OCI-LY7 (cell line): ENCODE measurements at regions not wholly inside any gene's neighbourhood (a gene's known extent, or its start where the extent isn't known, plus 50 kb on each side); places are given as distances from the start of the nearest gene placed in this dataset.

Source experiments
- EZH2phosphoT487 ChIP-seq: fragments of 200-600 bp; sonication (generic); IDR thresholded peaks from 2 replicates; pipeline ENCODE4 v1.6.1; 2018; ENCODE audit warnings: low read depth, borderline replicate concordance, mild to moderate bottlenecking, mixed run types, antibody characterized with exemption, low read length, moderate library complexity, mixed read lengths
- TF ChIP-seq, protein P1 (sequence below): fragments of 200-600 bp; sonication (generic); conservative IDR thresholded peaks from 2 replicates; pipeline ENCODE4 v1.5.1; 2014; ENCODE audit warnings: mild to moderate bottlenecking, antibody characterized with exemption, low read length, moderate library complexity, mixed read lengths

DNA sequence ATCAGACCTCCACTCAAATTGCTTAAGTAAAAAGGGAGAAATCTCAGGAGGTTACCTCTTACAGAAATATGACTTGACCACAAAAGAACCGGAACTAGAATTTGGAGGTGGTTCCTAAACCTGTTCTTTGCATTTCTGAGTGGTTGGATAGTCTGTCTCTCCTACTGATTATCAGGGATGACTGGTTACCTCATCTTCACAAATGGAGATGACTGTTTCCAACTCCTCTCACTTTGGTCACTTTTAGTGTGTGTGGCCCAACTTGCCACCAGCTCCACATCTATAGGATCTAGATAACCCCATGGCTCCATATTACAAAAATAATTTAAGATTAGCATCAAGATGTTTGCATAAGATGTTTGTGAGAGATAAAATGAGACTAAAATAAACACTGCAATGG, 95.5 kb downstream of the CCDC71L start:
- TF ChIP-seq, protein P1, sequence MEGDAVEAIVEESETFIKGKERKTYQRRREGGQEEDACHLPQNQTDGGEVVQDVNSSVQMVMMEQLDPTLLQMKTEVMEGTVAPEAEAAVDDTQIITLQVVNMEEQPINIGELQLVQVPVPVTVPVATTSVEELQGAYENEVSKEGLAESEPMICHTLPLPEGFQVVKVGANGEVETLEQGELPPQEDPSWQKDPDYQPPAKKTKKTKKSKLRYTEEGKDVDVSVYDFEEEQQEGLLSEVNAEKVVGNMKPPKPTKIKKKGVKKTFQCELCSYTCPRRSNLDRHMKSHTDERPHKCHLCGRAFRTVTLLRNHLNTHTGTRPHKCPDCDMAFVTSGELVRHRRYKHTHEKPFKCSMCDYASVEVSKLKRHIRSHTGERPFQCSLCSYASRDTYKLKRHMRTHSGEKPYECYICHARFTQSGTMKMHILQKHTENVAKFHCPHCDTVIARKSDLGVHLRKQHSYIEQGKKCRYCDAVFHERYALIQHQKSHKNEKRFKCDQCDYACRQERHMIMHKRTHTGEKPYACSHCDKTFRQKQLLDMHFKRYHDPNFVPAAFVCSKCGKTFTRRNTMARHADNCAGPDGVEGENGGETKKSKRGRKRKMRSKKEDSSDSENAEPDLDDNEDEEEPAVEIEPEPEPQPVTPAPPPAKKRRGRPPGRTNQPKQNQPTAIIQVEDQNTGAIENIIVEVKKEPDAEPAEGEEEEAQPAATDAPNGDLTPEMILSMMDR, result no peak
- no peak for TF ChIP-seq EZH2phosphoT487
